HEK293 (cell line): ENCODE measurements at regions not wholly inside any gene's neighbourhood (a gene's known extent, or its start where the extent isn't known, plus 50 kb on each side); places are given as distances from the start of the nearest gene placed in this dataset.

ENCODE experiments used
- CTCF ChIA-PET: fragments of 350-600 bp; formaldehyde crosslinking; extraction: SDS; loops from one replicate; lab custom pipeline; 2021; ENCODE audit warnings: antibody characterized with exemption; lab: Yijun Ruan, JAX
- POLR2A ChIA-PET: fragments of 300-600 bp; formaldehyde crosslinking; extraction: SDS; loops from one replicate; lab custom pipeline; 2020; ENCODE audit warnings: antibody characterized with exemption, inconsistent platforms; lab: Yijun Ruan, JAX
- H3K27ac ChIP-seq: fragments of 200-500 bp; sonication (Bioruptor generic); 2 replicates; pipeline ENCODE4 v1.5.1; 2014; ENCODE audit warnings: low read depth, low read length, control low read depth, inconsistent platforms; ENCODE audit errors: extremely low read depth
- H3K36me3 ChIP-seq, 2 experiments: fragments of 200-500 bp in 1 of 2; sonication (Bioruptor generic) in 1 of 2; 1 replicate in 1 of 2; 2 replicates in 1 of 2; pipeline ENCODE4 v1.5.1; 2014 to 2017; ENCODE audit warnings: inconsistent platforms in 2 of 2, low read length in 2 of 2; ENCODE audit not compliant: control insufficient read depth in 2 of 2, insufficient read depth in 1 of 2
- H3K4me1 ChIP-seq: fragments of 200-500 bp; sonication (Bioruptor generic); 2 replicates; pipeline ENCODE4 v1.5.1; 2014; ENCODE audit warnings: mild to moderate bottlenecking, low read length, inconsistent platforms; ENCODE audit not compliant: control insufficient read depth, insufficient read depth
- H3K4me3 ChIP-seq: 2 replicates; pipeline ENCODE4 v1.5.1; 2011; ENCODE audit warnings: low read depth, mild to moderate bottlenecking, control low read depth, low read length, moderate library complexity
- H3K9me3 ChIP-seq: fragments of 200-500 bp; sonication (Bioruptor generic); 2 replicates; pipeline ENCODE4 v1.5.1; 2014; ENCODE audit warnings: low read depth, low read length, inconsistent platforms; ENCODE audit not compliant: control insufficient read depth, insufficient read depth
- BCL11A ChIP-seq: fragments of 450-650 bp; formaldehyde crosslinking; IDR thresholded peaks from 2 replicates; pipeline ENCODE4 v1.5.1; 2016; ENCODE audit warnings: low read depth, missing biosample characterization, missing genetic modification characterization
- BCL11B ChIP-seq: fragments of 450-650 bp; formaldehyde crosslinking; IDR thresholded peaks from 2 replicates; pipeline ENCODE4 v1.5.1; 2016; ENCODE audit warnings: low read depth, missing biosample characterization, missing genetic modification characterization
- IKZF3 ChIP-seq: fragments of 450-650 bp; IDR thresholded peaks from 2 replicates; pipeline ENCODE4 v1.5.0; 2018; ENCODE audit warnings: missing biosample characterization, mild to moderate bottlenecking, missing genetic modification characterization, moderate library complexity
- KLF1 ChIP-seq: fragments of 450-650 bp; formaldehyde crosslinking; IDR thresholded peaks from 2 replicates; pipeline ENCODE4 v1.5.1; 2016; ENCODE audit warnings: missing biosample characterization, missing genetic modification characterization
- KLF8 ChIP-seq: fragments of 450-650 bp; formaldehyde crosslinking; IDR thresholded peaks from 2 replicates; pipeline ENCODE4 v1.5.1; 2016; ENCODE audit warnings: missing biosample characterization, missing genetic modification characterization
- RBAK ChIP-seq: fragments of 450-650 bp; formaldehyde crosslinking; IDR thresholded peaks from 2 replicates; pipeline ENCODE4 v1.5.1; 2016; ENCODE audit warnings: missing biosample characterization, missing genetic modification characterization
- SALL2 ChIP-seq: fragments of 450-650 bp; formaldehyde crosslinking; IDR thresholded peaks from 2 replicates; pipeline ENCODE4 v1.5.0; 2017; ENCODE audit warnings: missing biosample characterization, mild to moderate bottlenecking, missing genetic modification characterization, borderline replicate concordance
- SCRT1 ChIP-seq: fragments of 450-650 bp; formaldehyde crosslinking; IDR thresholded peaks from 2 replicates; pipeline ENCODE4 v1.5.1; 2016; ENCODE audit warnings: missing biosample characterization, missing genetic modification characterization, borderline replicate concordance
- TRIM28 ChIP-seq: IDR thresholded peaks from 2 replicates; pipeline ENCODE4 v1.6.1; 2011; ENCODE audit warnings: low read length, control low read depth, borderline replicate concordance
- WT1 ChIP-seq: fragments of 450-650 bp; formaldehyde crosslinking; IDR thresholded peaks from 2 replicates; pipeline ENCODE4 v1.5.1; 2016; ENCODE audit warnings: missing biosample characterization, missing genetic modification characterization
- ZBTB1 ChIP-seq: fragments of 450-650 bp; formaldehyde crosslinking; IDR thresholded peaks from 2 replicates; pipeline ENCODE4 v1.5.1; 2016; ENCODE audit warnings: missing biosample characterization, missing genetic modification characterization
- ZBTB21 ChIP-seq: fragments of 450-650 bp; formaldehyde crosslinking; IDR thresholded peaks from 2 replicates; pipeline ENCODE4 v1.5.1; 2017; ENCODE audit warnings: missing biosample characterization, missing genetic modification characterization
- ZNF114 ChIP-seq: fragments of 450-650 bp; formaldehyde crosslinking; IDR thresholded peaks from 2 replicates; pipeline ENCODE4 v1.5.0; 2017; ENCODE audit warnings: missing biosample characterization, missing genetic modification characterization
- ZNF121 ChIP-seq: fragments of 450-650 bp; formaldehyde crosslinking; IDR thresholded peaks from 2 replicates; pipeline ENCODE4 v1.5.1; 2016; ENCODE audit warnings: missing biosample characterization, missing genetic modification characterization
- ZNF132 ChIP-seq: fragments of 450-650 bp; formaldehyde crosslinking; IDR thresholded peaks from 2 replicates; pipeline ENCODE4 v1.5.1; 2017; ENCODE audit warnings: missing biosample characterization, missing genetic modification characterization, borderline replicate concordance
- ZNF155 ChIP-seq: fragments of 450-650 bp; formaldehyde crosslinking; IDR thresholded peaks from 2 replicates; pipeline ENCODE4 v1.5.1; 2016; ENCODE audit warnings: missing biosample characterization, missing genetic modification characterization
- ZNF169 ChIP-seq: fragments of 450-650 bp; formaldehyde crosslinking; IDR thresholded peaks from 2 replicates; pipeline ENCODE4 v1.5.1; 2016; ENCODE audit warnings: missing biosample characterization, missing genetic modification characterization
- ZNF211 ChIP-seq: fragments of 450-650 bp; formaldehyde crosslinking; IDR thresholded peaks from 2 replicates; pipeline ENCODE4 v1.5.1; 2016; ENCODE audit warnings: low read depth, missing biosample characterization, missing genetic modification characterization
- ZNF266 ChIP-seq: fragments of 450-650 bp; formaldehyde crosslinking; IDR thresholded peaks from 2 replicates; pipeline ENCODE4 v1.5.1; 2016; ENCODE audit warnings: missing biosample characterization, missing genetic modification characterization, low read depth
- ZNF354C ChIP-seq: fragments of 450-650 bp; formaldehyde crosslinking; IDR thresholded peaks from 2 replicates; pipeline ENCODE4 v1.5.1; 2016; ENCODE audit warnings: missing biosample characterization, missing genetic modification characterization, low read depth, borderline replicate concordance
- ZNF404 ChIP-seq: fragments of 450-650 bp; formaldehyde crosslinking; IDR thresholded peaks from 2 replicates; pipeline ENCODE4 v1.5.1; 2017; ENCODE audit warnings: missing biosample characterization, missing genetic modification characterization
- ZNF549 ChIP-seq: fragments of 450-650 bp; IDR thresholded peaks from 2 replicates; pipeline ENCODE4 v1.5.1; 2018; ENCODE audit warnings: missing biosample characterization, missing genetic modification characterization, mild to moderate bottlenecking, inconsistent platforms, moderate library complexity
- ZNF600 ChIP-seq: fragments of 450-650 bp; formaldehyde crosslinking; IDR thresholded peaks from 2 replicates; pipeline ENCODE4 v1.5.1; 2016; ENCODE audit warnings: missing biosample characterization, missing genetic modification characterization
- ZNF707 ChIP-seq: fragments of 450-650 bp; formaldehyde crosslinking; IDR thresholded peaks from 2 replicates; pipeline ENCODE4 v1.5.1; 2016; ENCODE audit warnings: missing biosample characterization, missing genetic modification characterization
- ZNF768 ChIP-seq: fragments of 450-650 bp; formaldehyde crosslinking; IDR thresholded peaks from 2 replicates; pipeline ENCODE4 v1.5.1; 2018; ENCODE audit warnings: missing biosample characterization, mild to moderate bottlenecking, missing genetic modification characterization
- ZNF785 ChIP-seq: fragments of 450-650 bp; formaldehyde crosslinking; IDR thresholded peaks from 2 replicates; pipeline ENCODE4 v1.5.1; 2016; ENCODE audit warnings: missing biosample characterization, missing genetic modification characterization
- ZXDB ChIP-seq: fragments of 450-650 bp; formaldehyde crosslinking; IDR thresholded peaks from 2 replicates; pipeline ENCODE4 v1.5.1; 2016; ENCODE audit warnings: missing biosample characterization, missing genetic modification characterization
- TF ChIP-seq, protein P1 (sequence below): fragments of 450-650 bp; formaldehyde crosslinking; IDR thresholded peaks from 2 replicates; pipeline ENCODE4 v1.5.1; 2016; ENCODE audit warnings: missing biosample characterization, missing genetic modification characterization
- TF ChIP-seq, protein P2 (sequence below): fragments of 450-650 bp; formaldehyde crosslinking; IDR thresholded peaks from 2 replicates; pipeline ENCODE4; 2016; ENCODE audit warnings: missing biosample characterization, missing genetic modification characterization
- TF ChIP-seq, protein P3 (sequence below): fragments of 450-650 bp; formaldehyde crosslinking; IDR thresholded peaks from 2 replicates; pipeline ENCODE4 v1.5.1; 2016; ENCODE audit warnings: missing biosample characterization, missing genetic modification characterization, borderline replicate concordance

DNA sequence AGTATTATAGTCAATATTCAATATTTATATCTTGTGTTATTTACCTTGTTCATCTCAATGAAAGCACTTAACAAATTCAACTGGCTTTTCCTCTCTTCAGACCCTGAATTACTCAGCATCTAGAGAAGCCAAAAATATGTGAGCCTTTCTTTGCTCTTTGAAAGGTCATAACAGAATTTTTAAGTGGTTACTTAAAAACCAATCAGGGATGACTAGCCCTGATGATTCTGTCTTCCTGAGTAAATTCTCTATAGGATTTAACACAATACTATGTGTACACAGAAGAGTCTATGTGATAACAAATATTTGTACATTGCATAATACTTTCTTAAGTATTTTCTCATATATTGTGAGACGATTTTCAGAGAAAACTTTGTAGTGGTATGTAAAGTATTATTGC lies 546.3 kb downstream of the MAT2B start:
- TF ChIP-seq ZNF707 (tag by site-specific recombination) (no peak), ZNF768 (tag by site-specific recombination) (no peak), ZNF132 (tag by site-specific recombination) (no peak), ZNF211 (tag by site-specific recombination) (no peak), ZNF266 (no peak), RBAK (tag by site-specific recombination) (no peak), ZNF114 (tag by site-specific recombination) (no peak), ZNF169 (tag by site-specific recombination) (no peak), ZXDB (no peak), WT1 (tag by site-specific recombination) (no peak), ZNF404 (no peak), SCRT1 (tag by site-specific recombination) (no peak), KLF1 (tag by site-specific recombination) (no peak)
- TF ChIP-seq, all 188 proteins: peak for 0
- Histone ChIP-seq H3K4me3 (no peak overlapping the region), H3K9me3 (no peaks in the 10 kb centered on the region), H3K4me1 (no peaks in the 10 kb centered on the region), H3K36me3 (no peaks in the 10 kb centered on the region), H3K27ac (no peak overlapping the region)
- POLR2A ChIA-PET: no interaction called here
- CTCF ChIA-PET: no interaction called here

DNA sequence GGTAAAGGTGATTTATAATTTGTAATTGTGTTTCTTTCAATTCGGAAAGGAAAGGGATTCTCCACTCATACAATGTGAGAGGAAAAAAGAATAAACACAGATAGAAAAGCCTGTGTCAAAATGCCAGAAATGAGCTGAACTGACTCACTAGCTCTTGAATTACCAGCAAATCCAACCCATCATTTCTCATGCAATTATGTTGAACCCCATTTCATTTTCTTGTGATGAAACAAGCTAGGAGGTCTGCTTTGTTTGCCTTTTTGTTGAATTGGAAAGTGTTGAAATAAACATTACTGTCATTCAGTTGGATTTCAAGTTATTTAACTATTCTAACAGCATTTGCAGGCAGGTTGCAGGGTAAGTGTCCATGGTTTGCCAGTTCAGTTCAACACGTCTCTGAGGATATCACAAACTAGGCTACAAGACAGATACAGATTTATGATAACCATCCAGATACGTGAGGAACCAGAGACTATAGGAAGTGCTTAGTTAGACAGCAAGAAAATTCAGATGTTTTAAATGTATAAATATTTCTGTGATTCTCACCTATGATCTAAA lies 547.2 kb downstream of the MAT2B start:
- Histone ChIP-seq H3K36me3 (no peaks in the 10 kb centered on the region), H3K9me3 (no peaks in the 10 kb centered on the region), H3K4me1 (no peaks in the 10 kb centered on the region), H3K27ac (no peak overlapping the region), H3K4me3 (no peak overlapping the region)
- CTCF ChIA-PET: interaction anchor here (0.9 kb wide), 1 partner anchor 484 kb away, joined by 3 read pairs; no protein-coding TSS in a partner anchor
- POLR2A ChIA-PET: no interaction called here
- no peak for TF ChIP-seq ZNF785 (tag by site-specific recombination)
- TF ChIP-seq IKZF3 (tag by site-specific recombination): no peak
- no peak for TF ChIP-seq ZNF549 (tag by site-specific recombination)
- TF ChIP-seq TRIM28: no peak
- TF ChIP-seq BCL11A (tag by site-specific recombination): no peak
- TF ChIP-seq BCL11B (tag by site-specific recombination): no peak
- TF ChIP-seq, protein P1, sequence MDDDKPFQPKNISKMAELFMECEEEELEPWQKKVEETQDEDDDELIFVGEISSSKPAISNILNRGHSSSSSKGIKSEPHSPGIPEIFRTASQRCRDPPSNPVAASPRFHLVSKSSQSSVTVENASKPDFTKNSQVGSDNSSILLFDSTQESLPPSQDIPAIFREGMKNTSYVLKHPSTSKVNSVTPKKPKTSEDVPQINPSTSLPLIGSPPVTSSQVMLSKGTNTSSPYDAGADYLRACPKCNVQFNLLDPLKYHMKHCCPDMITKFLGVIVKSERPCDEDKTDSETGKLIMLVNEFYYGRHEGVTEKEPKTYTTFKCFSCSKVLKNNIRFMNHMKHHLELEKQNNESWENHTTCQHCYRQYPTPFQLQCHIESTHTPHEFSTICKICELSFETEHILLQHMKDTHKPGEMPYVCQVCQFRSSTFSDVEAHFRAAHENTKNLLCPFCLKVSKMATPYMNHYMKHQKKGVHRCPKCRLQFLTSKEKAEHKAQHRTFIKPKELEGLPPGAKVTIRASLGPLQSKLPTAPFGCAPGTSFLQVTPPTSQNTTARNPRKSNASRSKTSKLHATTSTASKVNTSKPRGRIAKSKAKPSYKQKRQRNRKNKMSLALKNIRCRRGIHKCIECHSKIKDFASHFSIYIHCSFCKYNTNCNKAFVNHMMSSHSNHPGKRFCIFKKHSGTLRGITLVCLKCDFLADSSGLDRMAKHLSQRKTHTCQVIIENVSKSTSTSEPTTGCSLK: no peak
- TF ChIP-seq ZBTB1 (tag by site-specific recombination): no peak
- no peak for TF ChIP-seq KLF8 (tag by site-specific recombination)
- TF ChIP-seq WT1 (tag by site-specific recombination): no peak
- no peak for TF ChIP-seq ZNF600 (tag by site-specific recombination)
- TF ChIP-seq, protein P2, sequence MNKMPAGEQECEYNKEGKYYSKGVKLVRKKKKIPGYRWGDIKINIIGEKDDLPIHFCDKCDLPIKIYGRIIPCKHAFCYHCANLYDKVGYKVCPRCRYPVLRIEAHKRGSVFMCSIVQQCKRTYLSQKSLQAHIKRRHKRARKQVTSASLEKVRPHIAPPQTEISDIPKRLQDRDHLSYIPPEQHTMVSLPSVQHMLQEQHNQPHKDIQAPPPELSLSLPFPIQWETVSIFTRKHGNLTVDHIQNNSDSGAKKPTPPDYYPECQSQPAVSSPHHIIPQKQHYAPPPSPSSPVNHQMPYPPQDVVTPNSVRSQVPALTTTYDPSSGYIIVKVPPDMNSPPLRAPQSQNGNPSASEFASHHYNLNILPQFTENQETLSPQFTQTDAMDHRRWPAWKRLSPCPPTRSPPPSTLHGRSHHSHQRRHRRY: no peak
- TF ChIP-seq ZNF354C (tag by site-specific recombination): no peak
- TF ChIP-seq ZNF155 (tag by site-specific recombination): no peak
- no peak for TF ChIP-seq ZNF121 (tag by site-specific recombination)
- TF ChIP-seq ZBTB21 (tag by site-specific recombination): no peak
- TF ChIP-seq, protein P3, sequence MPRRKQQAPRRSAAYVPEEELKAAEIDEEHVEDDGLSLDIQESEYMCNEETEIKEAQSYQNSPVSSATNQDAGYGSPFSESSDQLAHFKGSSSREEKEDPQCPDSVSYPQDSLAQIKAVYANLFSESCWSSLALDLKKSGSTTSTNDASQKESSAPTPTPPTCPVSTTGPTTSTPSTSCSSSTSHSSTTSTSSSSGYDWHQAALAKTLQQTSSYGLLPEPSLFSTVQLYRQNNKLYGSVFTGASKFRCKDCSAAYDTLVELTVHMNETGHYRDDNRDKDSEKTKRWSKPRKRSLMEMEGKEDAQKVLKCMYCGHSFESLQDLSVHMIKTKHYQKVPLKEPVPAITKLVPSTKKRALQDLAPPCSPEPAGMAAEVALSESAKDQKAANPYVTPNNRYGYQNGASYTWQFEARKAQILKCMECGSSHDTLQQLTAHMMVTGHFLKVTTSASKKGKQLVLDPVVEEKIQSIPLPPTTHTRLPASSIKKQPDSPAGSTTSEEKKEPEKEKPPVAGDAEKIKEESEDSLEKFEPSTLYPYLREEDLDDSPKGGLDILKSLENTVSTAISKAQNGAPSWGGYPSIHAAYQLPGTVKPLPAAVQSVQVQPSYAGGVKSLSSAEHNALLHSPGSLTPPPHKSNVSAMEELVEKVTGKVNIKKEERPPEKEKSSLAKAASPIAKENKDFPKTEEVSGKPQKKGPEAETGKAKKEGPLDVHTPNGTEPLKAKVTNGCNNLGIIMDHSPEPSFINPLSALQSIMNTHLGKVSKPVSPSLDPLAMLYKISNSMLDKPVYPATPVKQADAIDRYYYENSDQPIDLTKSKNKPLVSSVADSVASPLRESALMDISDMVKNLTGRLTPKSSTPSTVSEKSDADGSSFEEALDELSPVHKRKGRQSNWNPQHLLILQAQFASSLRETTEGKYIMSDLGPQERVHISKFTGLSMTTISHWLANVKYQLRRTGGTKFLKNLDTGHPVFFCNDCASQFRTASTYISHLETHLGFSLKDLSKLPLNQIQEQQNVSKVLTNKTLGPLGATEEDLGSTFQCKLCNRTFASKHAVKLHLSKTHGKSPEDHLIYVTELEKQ (tag by site-specific recombination): no peak
- TF ChIP-seq SALL2 (tag by site-specific recombination): no peak
